T-helper 17 cell (primary cell): ENCODE measurements at regions not wholly inside any gene's neighbourhood (a gene's known extent, or its start where the extent isn't known, plus 50 kb on each side); places are given as distances from the start of the nearest gene placed in this dataset.

Experiments used
- ATAC-seq: fragments of 150-1000 bp; cut with Tn5 transposase; 2 replicates; pipeline ENCODE4 v1.10.0; 2021; ENCODE audit warnings: mild to moderate bottlenecking, moderate library complexity
- DNase-seq, 3 donors: peaks; one replicate each; pipeline versions ENCODE4 v3.0.0 to v3.0.0-alpha.2; 2020 to 2021
- H3K9me3 ChIP-seq: one replicate; pipeline ENCODE4 v1.7.0; 2013; ENCODE audit warnings: low read length, mild to moderate bottlenecking; ENCODE audit not compliant: control insufficient read depth, poor library complexity, severe bottlenecking
- H3K27ac Mint-ChIP-seq: one replicate; pipeline ENCODE4 v1.8.0; 2022; ENCODE audit warnings: mild to moderate bottlenecking, moderate library complexity, mixed read lengths
- H3K27me3 Mint-ChIP-seq: one replicate; pipeline ENCODE4 v1.8.0; 2022; ENCODE audit warnings: mixed read lengths
- H3K36me3 Mint-ChIP-seq: one replicate; pipeline ENCODE4 v1.8.0; 2022; ENCODE audit warnings: low read depth, mixed read lengths
- H3K4me1 Mint-ChIP-seq: one replicate; pipeline ENCODE4 v1.8.0; 2022; ENCODE audit warnings: mild to moderate bottlenecking, mixed read lengths
- H3K4me3 Mint-ChIP-seq: one replicate; pipeline ENCODE4 v1.8.0; 2022; ENCODE audit warnings: mild to moderate bottlenecking, moderate library complexity, mixed read lengths

- Mint-ChIP-seq H3K27ac (no peak overlapping the region), H3K4me3 (no peak overlapping the region), H3K27me3 (peaks cover 4% of the 10 kb centered on the region), H3K4me1 (peaks cover 5% of the 10 kb centered on the region), H3K36me3 (no peaks in the 10 kb centered on the region)
- ATAC-seq: no peak
- H3K9me3 ChIP-seq: no peaks in the 10 kb centered on the region
- DNase-seq: no peak
These were observed 115.0 kb upstream of the EGLN3 start for GRCh38 chr14:34065690-34066391.

DNA sequence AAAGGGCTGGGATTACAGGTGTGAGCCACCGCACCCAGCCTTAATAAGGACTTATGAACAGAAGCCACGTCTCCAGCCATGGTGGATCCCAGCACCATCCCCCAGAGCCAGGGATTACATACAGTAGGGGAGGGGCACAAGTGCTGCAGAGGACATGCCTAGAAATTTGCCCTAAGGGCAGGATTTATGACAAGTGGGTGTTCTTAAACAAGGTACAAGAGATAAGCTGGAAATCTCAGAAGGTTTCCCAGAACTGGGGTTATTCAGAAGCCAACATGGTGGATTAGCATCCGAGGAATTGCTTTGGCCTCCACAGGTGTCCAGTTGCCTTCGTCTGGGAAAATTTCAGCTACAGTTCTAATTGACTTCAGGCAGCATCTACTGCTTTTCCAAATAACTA is 114.4 kb upstream of the EGLN3 start:
- DNase-seq (no peak), ATAC-seq (no peak)
- H3K27ac Mint-ChIP-seq: no peak overlapping the region
- peaks cover 2% of the 10 kb centered on the region for H3K36me3 Mint-ChIP-seq
- H3K9me3 ChIP-seq: no peaks in the 10 kb centered on the region
- H3K27me3 Mint-ChIP-seq: peaks cover 6% of the 10 kb centered on the region
- peaks cover 6% of the 10 kb centered on the region for H3K4me1 Mint-ChIP-seq
- H3K4me3 Mint-ChIP-seq: no peak overlapping the region

GRCh38 chr14:34064349-34064748 is 113.5 kb upstream of the EGLN3 start:
- H3K4me1 Mint-ChIP-seq: peaks cover 6% of the 10 kb centered on the region
- ATAC-seq (no peak), DNase-seq (no peak)
- H3K4me3 Mint-ChIP-seq: no peak overlapping the region
- no peaks in the 10 kb centered on the region for H3K9me3 ChIP-seq
- H3K27me3 Mint-ChIP-seq: peaks cover 6% of the 10 kb centered on the region
- no peak overlapping the region for H3K27ac Mint-ChIP-seq
- peaks cover 2% of the 10 kb centered on the region for H3K36me3 Mint-ChIP-seq

GRCh38 chr14:34063470-34064164 is 112.7 kb upstream of the EGLN3 start:
- H3K9me3 ChIP-seq: no peaks in the 10 kb centered on the region
- ATAC-seq (no peak), DNase-seq (no peak)
- Mint-ChIP-seq H3K27ac (no peak overlapping the region), H3K4me3 (no peak overlapping the region), H3K36me3 (peaks cover 2% of the 10 kb centered on the region), H3K27me3 (peaks cover 6% of the 10 kb centered on the region), H3K4me1 (peaks cover 6% of the 10 kb centered on the region)

DNA sequence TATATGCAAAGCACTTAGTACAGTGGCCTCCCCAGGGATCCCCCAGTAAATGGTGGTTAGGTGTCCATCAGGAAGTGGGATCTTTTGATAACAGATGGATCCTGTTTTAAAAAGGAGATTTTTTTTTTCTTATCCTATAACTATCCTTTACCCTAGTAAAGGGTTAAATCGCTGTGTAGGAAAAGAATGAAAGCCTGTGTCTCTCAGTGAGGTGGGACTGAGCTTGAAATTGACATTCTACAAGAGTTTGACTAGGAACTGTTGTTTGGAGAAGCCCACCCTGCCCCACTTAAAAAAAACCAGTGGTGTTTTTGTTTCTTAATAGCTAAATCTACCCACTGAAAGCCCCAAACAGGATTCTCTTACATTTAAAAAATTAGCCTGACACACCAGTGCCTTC is 112.2 kb upstream of the EGLN3 start:
- no peaks in the 10 kb centered on the region for H3K9me3 ChIP-seq
- DNase-seq (no peak), ATAC-seq (no peak)
- H3K36me3 Mint-ChIP-seq: peaks cover 2% of the 10 kb centered on the region
- H3K4me3 Mint-ChIP-seq: no peak overlapping the region
- no peak overlapping the region for H3K27ac Mint-ChIP-seq
- H3K4me1 Mint-ChIP-seq: peaks cover 6% of the 10 kb centered on the region
- peaks cover 6% of the 10 kb centered on the region for H3K27me3 Mint-ChIP-seq

DNA sequence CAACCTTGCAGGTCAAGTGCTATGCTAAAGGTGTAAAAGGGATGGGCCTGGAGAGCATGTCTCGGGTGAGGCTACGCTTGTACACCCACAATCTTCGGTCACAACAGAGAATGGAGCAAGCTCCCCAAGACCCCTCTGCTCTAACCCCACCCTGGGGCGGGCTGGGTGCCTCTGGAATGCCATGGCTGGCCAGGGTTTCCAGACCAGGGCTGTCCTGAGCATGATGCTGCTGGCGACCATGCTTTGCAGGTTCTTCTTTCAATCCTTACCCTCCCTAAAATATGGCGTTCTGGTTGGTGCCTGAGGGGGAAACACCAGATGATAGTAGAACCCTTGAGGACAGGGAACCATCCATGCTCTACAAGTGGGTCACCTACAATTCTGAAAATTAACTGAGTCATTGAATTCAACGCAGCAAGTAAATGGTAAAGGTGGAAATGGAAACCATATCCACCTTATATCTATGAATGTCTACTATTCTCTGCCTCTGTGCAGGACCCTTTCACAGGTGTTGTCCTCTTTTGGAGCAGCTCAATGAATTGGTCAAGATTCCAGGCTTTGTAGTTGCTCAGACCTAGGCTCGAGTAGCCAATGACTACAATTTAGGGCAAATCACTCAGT is 111.6 kb upstream of the EGLN3 start:
- ATAC-seq (no peak), DNase-seq (no peak)
- peaks cover 2% of the 10 kb centered on the region for H3K36me3 Mint-ChIP-seq
- H3K9me3 ChIP-seq: no peaks in the 10 kb centered on the region
- H3K4me3 Mint-ChIP-seq: no peak overlapping the region
- peaks cover 6% of the 10 kb centered on the region for H3K27me3 Mint-ChIP-seq
- H3K4me1 Mint-ChIP-seq: peaks cover 6% of the 10 kb centered on the region
- H3K27ac Mint-ChIP-seq: no peak overlapping the region

GRCh38 chr14:34060651-34060999 is 109.8 kb upstream of the EGLN3 start:
- peaks cover 2% of the 10 kb centered on the region for H3K36me3 Mint-ChIP-seq
- ATAC-seq: peak; percentile 17
- peaks cover 6% of the 10 kb centered on the region for H3K27me3 Mint-ChIP-seq
- peaks cover 6% of the 10 kb centered on the region for H3K4me1 Mint-ChIP-seq
- H3K27ac Mint-ChIP-seq: peak overlapping the region; percentile 73
- peak overlapping the region; percentile 92 for H3K4me3 Mint-ChIP-seq
- H3K9me3 ChIP-seq: no peaks in the 10 kb centered on the region
- DNase-seq: no peak

- H3K4me3 Mint-ChIP-seq: peak overlapping the region; percentile 92
- ATAC-seq (peak; percentile 96), DNase-seq (peak; percentile 38 to 43 (median 42))
- no peaks in the 10 kb centered on the region for H3K9me3 ChIP-seq
- peaks cover 7% of the 10 kb centered on the region for H3K4me1 Mint-ChIP-seq
- H3K27ac Mint-ChIP-seq: peak overlapping the region; percentile 73
- H3K27me3 Mint-ChIP-seq: peaks cover 6% of the 10 kb centered on the region
- H3K36me3 Mint-ChIP-seq: peaks cover 2% of the 10 kb centered on the region
These were observed 109.2 kb upstream of the EGLN3 start for GRCh38 chr14:34059925-34060650.

GRCh38 chr14:34059037-34059924 is 108.4 kb upstream of the EGLN3 start:
- no peak for DNase-seq
- H3K36me3 Mint-ChIP-seq: peaks cover 2% of the 10 kb centered on the region
- H3K4me3 Mint-ChIP-seq: peak overlapping the region; percentile 82
- no peak for ATAC-seq
- no peaks in the 10 kb centered on the region for H3K9me3 ChIP-seq
- H3K27me3 Mint-ChIP-seq: peaks cover 6% of the 10 kb centered on the region
- peaks cover 9% of the 10 kb centered on the region for H3K4me1 Mint-ChIP-seq
- H3K27ac Mint-ChIP-seq: peak overlapping the region; percentile 27

GRCh38 chr14:34058510-34058909 is 107.6 kb upstream of the EGLN3 start:
- no peak overlapping the region for H3K27ac Mint-ChIP-seq
- peaks cover 2% of the 10 kb centered on the region for H3K36me3 Mint-ChIP-seq
- peaks cover 6% of the 10 kb centered on the region for H3K27me3 Mint-ChIP-seq
- DNase-seq (no peak), ATAC-seq (no peak)
- no peak overlapping the region for H3K4me3 Mint-ChIP-seq
- H3K4me1 Mint-ChIP-seq: peaks cover 9% of the 10 kb centered on the region
- no peaks in the 10 kb centered on the region for H3K9me3 ChIP-seq

DNA sequence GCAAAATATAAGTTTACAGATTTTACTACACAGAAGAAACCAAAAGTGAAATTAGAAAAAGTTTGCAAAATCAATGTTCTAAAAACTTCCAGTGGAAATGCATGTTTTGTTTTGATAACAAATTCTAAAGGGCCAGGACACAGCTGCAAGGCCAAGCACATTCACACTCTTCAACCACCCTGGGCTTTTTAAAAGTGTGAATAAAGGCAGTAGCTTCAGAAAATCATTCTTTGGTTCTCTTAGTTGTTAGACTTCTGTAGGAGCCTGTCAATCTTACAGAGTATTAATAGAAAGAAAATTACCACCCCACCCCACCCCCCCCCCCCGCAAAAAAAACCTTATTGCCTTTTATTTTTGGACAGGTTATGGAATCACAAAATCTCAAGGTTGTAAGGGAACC is 105.2 kb upstream of the EGLN3 start:
- no peaks in the 10 kb centered on the region for H3K9me3 ChIP-seq
- Mint-ChIP-seq H3K27me3 (peaks cover 4% of the 10 kb centered on the region), H3K36me3 (peaks cover 2% of the 10 kb centered on the region), H3K4me1 (peaks cover 24% of the 10 kb centered on the region), H3K27ac (no peak overlapping the region), H3K4me3 (no peak overlapping the region)
- ATAC-seq (no peak), DNase-seq (no peak)

DNA sequence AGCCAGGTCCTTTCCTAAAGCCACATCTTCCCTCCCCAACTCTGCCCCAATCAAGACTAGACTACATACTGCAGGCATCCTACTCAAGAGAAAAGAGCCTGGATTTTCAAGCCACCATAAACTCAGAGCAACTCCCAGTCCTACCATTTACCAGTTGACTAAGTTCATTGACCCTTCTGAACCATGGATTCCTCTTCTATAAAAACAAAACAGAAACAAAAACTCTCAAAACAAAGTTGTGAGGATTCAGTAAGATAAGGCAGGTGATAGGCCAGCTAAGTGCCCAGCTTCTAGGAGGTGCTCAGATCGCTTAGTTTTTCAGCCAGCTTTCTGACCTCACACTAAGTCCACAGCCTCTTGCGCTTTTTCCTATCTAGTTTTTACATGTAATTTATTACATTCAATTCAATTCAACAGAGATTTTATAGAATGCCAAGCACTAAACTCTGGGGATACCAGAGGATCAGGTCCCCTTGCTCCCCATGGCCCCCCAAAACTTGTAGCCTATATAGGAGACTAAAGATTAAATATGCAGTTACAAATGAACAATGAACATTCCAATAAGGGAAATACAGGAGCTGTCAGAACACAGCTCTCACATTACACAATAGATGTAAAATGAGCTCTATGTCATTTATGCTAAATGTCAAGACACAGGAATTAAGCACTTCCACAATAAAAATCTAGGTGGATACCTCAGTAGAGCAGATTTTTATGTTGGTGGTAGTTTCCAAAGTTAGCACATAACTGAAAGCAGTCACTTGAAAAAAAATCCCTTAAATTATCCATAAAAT is 104.5 kb upstream of the EGLN3 start:
- Mint-ChIP-seq H3K4me1 (peaks cover 28% of the 10 kb centered on the region), H3K27ac (no peak overlapping the region), H3K36me3 (peaks cover under 1% of the 10 kb centered on the region), H3K27me3 (no peaks in the 10 kb centered on the region), H3K4me3 (no peak overlapping the region)
- ATAC-seq: no peak
- H3K9me3 ChIP-seq: no peaks in the 10 kb centered on the region
- DNase-seq: no peak
